ENCODE measurements at regions not wholly inside any gene's neighbourhood (a gene's known extent, or its start where the extent isn't known, plus 50 kb on each side); places are given as distances from the start of the nearest gene placed in this dataset.

DNA sequence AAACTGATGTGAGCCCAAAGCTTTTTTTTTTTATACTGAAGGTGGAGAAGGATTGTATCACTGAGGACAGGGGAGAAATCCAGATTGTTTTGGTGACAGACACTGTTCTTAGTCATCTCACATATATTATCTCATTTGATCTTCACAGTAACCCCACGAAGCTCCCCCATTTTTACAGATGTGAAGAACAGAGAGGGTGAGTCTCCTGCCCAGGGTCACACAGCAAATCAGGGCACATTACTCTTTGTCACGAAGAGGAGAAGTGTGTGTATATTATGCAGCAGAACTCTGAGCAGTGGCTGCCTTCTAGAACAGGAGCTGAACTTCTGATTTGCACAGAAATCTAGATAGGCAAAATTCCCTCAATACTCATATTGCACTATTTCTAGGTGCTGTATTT, 504.3 kb downstream of the XYLT1 start:
- no peak for DNase-seq (ENCODE audit: low spot score in 2 of 2)
- Histone ChIP-seq H3K4me1 (no peaks in the 10 kb centered on the region), H3K36me3 (no peaks in the 10 kb centered on the region), H3K27me3 (no peaks in the 10 kb centered on the region), H3K27ac (no peak overlapping the region), H3K4me3 (no peak overlapping the region), H3K9me3 (no peaks in the 10 kb centered on the region)
- 65 to 66% methylated on average over 2 of the region's 2 CpGs for whole genome bisulfite sequencing, 2 donors
- TF ChIP-seq EP300 (IDR thresholded peaks at IDR 0.05), result no peak
- TF ChIP-seq POLR2A (IDR thresholded peaks at IDR 0.05), result no peak
- TF ChIP-seq, protein P1, sequence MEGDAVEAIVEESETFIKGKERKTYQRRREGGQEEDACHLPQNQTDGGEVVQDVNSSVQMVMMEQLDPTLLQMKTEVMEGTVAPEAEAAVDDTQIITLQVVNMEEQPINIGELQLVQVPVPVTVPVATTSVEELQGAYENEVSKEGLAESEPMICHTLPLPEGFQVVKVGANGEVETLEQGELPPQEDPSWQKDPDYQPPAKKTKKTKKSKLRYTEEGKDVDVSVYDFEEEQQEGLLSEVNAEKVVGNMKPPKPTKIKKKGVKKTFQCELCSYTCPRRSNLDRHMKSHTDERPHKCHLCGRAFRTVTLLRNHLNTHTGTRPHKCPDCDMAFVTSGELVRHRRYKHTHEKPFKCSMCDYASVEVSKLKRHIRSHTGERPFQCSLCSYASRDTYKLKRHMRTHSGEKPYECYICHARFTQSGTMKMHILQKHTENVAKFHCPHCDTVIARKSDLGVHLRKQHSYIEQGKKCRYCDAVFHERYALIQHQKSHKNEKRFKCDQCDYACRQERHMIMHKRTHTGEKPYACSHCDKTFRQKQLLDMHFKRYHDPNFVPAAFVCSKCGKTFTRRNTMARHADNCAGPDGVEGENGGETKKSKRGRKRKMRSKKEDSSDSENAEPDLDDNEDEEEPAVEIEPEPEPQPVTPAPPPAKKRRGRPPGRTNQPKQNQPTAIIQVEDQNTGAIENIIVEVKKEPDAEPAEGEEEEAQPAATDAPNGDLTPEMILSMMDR (IDR thresholded peaks at IDR 0.05), result no peak

DNA sequence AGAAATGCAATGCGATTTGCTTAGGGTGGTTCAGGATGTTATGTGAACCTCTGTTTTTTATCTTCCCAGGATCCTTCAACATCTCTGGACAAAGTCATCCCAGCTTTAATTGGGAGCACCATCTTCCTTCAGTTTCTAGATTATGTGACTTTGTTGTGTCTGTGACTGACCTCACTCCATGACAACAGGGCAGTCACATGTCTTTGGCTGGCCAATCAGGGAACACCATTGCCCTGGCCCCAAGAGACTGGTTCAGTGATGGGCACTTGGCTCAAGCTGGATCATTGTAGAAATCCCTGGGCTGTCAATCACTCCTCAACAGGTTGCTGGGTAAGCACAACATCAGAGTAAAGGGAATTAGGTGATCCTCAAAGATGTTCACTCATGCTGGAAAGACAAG, 499.7 kb downstream of the XYLT1 start:
- Histone ChIP-seq H3K4me1 (no peaks in the 10 kb centered on the region), H3K27me3 (no peaks in the 10 kb centered on the region), H3K9me3 (no peaks in the 10 kb centered on the region), H3K4me3 (no peak overlapping the region), H3K27ac (no peak overlapping the region), H3K36me3 (no peaks in the 10 kb centered on the region)
- no peak for TF ChIP-seq POLR2A (IDR thresholded peaks at IDR 0.05)
- TF ChIP-seq EP300 (IDR thresholded peaks at IDR 0.05), result no peak
- TF ChIP-seq, protein P1 (IDR thresholded peaks at IDR 0.05), result no peak
- 96 to 97% methylated on average over 1 of the region's 1 CpG for WGBS, 2 donors
- DNase-seq (ENCODE audit: low spot score in 2 of 2), result no peak

DNA sequence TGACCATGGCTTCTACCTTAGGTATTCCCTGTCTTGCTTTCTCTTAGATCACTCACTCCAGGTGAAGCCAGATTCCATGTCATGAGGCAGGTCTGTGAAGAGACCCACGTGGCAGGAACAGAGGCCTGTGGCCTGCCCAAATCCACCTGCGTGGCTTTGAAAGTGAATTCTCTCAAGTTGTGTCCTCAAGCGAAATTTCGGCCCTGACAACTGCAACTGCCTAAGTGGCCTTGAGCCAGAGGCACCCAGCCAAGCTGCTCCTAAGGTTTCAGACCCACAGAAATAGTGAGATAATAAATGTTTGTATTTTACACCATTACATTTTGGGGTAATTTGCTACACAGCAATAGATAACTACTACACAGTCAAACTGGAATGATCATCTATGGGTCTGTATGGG, 497.9 kb downstream of the XYLT1 start:
- no peak for DNase-seq (ENCODE audit: low spot score in 2 of 2)
- TF ChIP-seq, protein P1 (IDR thresholded peaks at IDR 0.05), result no peak
- TF ChIP-seq EP300 (IDR thresholded peaks at IDR 0.05), result no peak
- TF ChIP-seq POLR2A (IDR thresholded peaks at IDR 0.05), result no peak
- H3K27ac ChIP-seq, result no peak overlapping the region
- H3K4me3 ChIP-seq, result no peak overlapping the region
- WGBS, 2 donors, result 82 to 88% methylated on average over 4 of the region's 4 CpGs
- H3K27me3 ChIP-seq, result no peaks in the 10 kb centered on the region
- no peaks in the 10 kb centered on the region for H3K36me3 ChIP-seq
- no peaks in the 10 kb centered on the region for H3K9me3 ChIP-seq
- no peaks in the 10 kb centered on the region for H3K4me1 ChIP-seq

DNA sequence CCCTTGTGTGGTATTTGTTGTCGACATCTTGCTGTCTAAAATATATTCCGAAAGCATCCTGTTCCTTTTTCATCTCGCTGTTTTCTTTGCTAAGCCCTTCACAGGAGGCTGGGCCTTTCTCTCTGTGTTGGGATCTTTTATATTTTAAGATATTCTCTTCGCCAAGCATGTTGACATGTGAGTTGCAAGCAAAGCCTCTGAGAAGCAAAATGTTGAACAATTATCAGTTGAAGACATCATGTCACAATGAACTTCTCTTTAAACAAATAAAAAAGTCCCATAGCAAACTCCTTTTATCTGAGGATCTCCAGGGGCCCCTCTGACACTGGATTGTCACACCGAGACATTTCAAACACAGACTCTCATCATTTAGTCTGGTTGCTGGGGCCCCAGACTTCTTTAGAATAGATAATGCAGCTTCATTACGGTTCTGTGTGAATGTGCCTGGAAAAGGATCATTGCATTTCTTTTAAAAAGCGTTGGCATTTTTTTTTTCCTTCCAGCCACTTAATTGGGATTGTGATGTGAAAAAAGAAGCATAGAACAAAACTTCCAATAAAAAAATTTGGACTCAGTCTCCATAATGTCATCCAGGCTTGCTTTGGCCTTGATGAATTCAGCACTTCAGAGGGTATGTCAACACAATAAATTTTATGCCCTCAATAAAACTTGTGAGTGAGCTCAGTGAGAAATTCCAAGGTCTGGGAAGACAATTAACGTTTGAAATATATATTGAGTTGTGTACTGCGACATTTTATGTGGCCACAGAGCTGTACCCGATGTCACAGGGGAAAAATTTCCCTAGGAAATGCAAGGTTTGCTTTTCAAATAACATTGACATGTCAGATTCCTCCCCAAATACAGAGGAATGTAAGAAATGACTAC, 496.8 kb downstream of the XYLT1 start:
- Histone ChIP-seq H3K4me1 (no peaks in the 10 kb centered on the region), H3K27ac (no peak overlapping the region)
- WGBS, 2 donors, result 41% methylated on average over 10 of the region's 10 CpGs

DNA sequence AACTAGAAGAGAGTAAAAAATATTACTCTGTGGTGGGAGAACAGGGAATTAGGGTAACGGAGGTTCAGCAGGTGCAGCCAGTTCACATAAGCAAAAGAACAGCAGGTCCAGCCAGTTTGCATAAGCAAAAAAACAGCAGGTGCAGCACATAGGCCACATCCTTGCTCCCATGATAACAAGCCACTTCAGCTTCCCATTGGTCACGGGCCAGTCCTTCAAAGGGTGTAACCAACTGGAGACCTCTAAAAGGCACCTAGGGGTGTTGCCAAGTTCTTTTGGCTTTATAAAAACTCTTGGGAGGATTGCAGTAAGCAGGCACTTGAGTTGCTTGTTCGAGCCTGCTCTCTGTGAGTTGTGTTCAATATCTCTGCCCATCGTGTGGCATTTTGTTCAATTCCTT, 488.1 kb downstream of the XYLT1 start:
- Histone ChIP-seq H3K36me3 (no peaks in the 10 kb centered on the region), H3K9me3 (peaks cover 0 to 6% (median 0%) of the 10 kb centered on the region in 4 donors), H3K4me3 (no peak overlapping the region), H3K27ac (no peak overlapping the region), H3K27me3 (no peaks in the 10 kb centered on the region), H3K4me1 (no peaks in the 10 kb centered on the region)
- WGBS, 2 donors, result 82 to 85% methylated on average over 4 of the region's 4 CpGs
- DNase-seq (ENCODE audit: low spot score in 2 of 2), result no peak
- TF ChIP-seq, protein P1 (IDR thresholded peaks at IDR 0.05), result no peak
- TF ChIP-seq POLR2A (IDR thresholded peaks at IDR 0.05) (no peak), EP300 (IDR thresholded peaks at IDR 0.05) (no peak)

More for the DNA sequence above, 496.8 kb downstream of the XYLT1 start:
- DNase-seq (ENCODE audit: low spot score in 2 of 2), result no peak
- Histone ChIP-seq H3K9me3 (no peaks in the 10 kb centered on the region), H3K27me3 (no peaks in the 10 kb centered on the region), H3K4me3 (no peak overlapping the region), H3K36me3 (no peaks in the 10 kb centered on the region)
- TF ChIP-seq POLR2A (IDR thresholded peaks at IDR 0.05) (no peak), EP300 (IDR thresholded peaks at IDR 0.05) (no peak)
- TF ChIP-seq, protein P1 (IDR thresholded peaks at IDR 0.05), result no peak
